Suppressor macrophage treated with lipopolysaccharide for 1 hour (primary cell): ENCODE measurements at regions not wholly inside any gene's neighbourhood (a gene's known extent, or its start where the extent isn't known, plus 50 kb on each side); places are given as distances from the start of the nearest gene placed in this dataset.

Experiments
- DNase-seq, 3 donors: peaks; one replicate each; pipeline ENCODE4 v3.0.0-alpha.2; 2020 to 2022

DNA sequence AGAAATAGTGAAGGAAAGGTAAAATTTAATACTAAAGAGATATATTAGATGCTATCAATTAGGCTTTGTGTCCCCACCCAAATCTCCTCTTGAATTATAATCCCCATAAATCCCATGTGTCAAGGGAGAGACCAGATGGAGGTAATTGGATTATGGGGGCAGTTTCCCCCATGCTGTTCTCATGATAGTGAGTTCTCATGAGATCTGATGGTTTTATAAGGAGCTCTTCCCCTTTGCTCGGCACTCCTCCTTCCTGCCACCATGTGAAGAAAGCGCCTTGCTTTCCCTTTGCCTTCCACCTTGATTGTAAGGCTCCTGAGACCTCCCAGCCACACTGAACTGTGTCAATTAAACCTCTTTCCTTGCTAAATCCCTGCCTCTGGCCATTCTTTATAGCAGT lies 697.0 kb upstream of the RGMB start:
- no peak for DNase-seq

- no peak for DNase-seq
These were observed 687.9 kb upstream of the RGMB start for GRCh38 chr5:98085593-98085992.

DNA sequence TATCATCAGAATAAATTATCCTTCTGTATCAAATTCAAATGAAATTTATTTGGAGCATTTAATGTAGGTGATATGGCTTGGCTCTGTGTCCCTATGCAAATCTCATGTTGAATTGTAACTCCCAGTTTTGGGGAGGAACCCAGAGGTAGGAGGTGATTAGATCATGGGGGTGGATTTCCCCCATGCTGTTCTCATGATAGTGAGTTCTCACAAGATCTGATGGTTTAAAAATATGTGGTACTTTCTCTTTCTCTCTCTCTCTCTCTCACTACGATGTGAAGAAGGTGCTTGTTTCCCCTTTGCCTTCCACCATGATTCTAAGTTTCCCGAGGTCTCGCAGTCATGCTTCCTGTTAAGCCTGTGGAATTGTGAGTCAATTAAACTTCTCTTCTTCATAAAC lies 678.4 kb upstream of the RGMB start:
- no peak for DNase-seq

DNA sequence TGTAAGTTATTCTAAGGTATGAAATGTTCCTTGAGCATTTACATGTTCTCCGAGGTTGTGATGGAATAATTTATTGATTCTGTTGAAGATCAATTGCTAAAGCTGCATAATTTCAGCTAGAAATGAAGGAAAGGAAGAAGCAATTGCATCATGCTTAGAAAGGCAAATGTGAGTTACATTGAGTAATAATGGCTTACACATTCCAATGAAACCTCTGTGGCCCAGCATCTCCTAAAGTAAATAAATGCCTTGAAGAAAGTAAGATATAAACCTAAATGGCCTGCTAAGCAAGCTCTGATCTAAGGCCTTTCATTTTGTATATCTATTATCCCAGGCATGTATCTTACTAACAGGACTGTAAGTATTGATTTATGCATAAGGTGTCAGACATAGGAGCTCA lies 677.3 kb upstream of the RGMB start:
- no peak for DNase-seq

DNA sequence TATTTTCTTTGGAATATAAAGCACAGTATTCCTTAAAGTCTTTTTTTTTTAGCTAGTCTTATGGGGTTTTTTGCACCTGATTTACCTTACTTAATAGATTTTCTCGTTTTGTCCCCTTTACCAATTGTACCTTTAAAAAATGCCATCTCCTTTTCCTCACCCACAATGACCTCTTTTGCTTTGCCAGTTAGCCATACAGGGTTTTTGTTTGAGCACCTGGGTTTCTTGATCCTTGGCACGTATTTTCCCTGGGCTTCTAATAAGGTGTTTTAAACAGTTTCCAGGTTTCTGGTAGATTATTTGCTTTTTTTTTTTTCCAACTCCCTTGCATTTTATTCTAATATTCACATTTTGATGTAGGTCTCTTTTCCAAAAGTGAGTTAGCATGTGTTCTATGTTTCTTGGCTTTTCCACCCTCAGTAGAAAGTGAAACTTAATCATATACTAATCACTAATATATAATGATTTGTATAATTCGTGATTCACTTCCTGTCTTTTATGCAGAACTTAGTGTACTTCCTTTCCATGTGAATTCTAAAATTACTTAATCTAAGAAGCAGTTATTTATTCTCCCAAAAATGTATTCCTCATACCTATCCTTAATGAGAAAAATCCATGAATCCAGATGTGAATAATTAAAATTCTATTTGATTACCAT lies 673.9 kb upstream of the RGMB start:
- DNase-seq, result no peak

DNA sequence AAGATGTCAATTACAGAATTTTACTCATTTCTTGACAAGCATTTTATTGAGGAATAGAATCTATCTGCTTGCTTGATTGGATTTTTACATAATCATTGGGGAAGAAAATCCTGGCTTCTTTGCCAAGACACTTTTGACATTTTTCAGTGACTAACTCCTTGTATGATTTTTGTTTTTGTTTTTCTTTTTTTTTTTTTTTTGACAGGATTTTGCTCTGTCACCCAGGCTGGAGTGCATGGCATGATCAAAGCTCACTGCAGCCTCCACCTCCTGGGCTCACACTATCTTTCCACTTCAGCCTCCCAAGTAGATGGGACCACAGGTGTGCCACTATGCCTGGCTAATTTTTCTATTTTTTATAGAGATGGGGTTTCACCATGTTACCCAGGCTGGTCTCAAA lies 672.3 kb upstream of the RGMB start:
- DNase-seq, result no peak

GRCh38 chr5:98102936-98103335 lies 670.5 kb upstream of the RGMB start:
- no peak for DNase-seq

DNA sequence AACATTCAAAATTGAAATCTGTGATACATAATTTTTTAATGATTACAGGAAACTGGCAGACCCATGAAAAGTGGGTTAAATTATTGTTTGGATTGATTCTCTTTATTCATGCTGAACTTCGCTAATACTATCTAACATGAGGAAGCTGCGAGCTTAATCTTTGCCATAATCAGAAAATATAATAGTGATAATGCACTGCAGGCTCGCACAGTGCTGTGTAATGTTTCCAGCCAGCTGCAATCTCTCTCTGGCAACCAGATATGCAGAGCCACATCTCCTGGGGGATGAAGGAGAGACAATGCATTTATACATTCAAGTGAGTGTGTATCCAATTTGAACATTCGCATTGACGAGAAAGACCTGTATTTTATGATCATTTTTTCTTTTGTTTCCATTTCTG lies 669.7 kb upstream of the RGMB start:
- DNase-seq, result no peak

DNA sequence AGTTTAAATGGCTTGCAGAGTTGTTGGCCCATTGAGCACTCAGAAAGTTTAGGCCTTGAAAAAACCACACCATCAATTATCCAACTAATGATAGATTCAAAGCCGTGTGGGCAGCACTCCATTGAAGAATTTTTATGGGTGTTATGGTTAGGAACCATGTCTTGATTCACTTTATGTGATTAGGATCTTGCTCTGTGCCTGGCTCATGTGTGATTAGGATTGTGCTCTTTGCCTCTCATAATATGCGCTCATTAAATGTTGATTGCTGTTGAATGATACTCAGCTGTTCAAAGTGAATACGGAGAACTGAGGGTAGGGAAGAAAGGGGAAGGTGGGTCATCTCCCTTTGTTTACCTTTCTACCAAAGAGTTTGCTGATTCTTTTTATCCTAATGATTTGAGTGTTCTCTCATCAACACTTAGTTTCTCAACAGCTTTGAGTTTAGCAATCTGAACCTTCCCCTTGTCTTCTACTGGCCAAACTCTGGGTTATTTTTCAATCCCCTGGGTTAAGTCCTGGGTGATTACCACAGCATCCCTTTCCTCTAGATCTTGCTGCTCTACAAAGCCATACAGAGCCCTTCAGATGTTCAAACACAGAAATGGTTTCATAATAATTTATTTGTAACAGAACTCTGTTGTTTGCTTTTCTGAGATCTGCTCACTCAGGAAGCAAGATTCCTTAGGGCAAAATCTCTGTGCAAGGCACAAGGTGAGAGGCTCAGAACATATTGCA lies 668.8 kb upstream of the RGMB start:
- no peak for DNase-seq

DNA sequence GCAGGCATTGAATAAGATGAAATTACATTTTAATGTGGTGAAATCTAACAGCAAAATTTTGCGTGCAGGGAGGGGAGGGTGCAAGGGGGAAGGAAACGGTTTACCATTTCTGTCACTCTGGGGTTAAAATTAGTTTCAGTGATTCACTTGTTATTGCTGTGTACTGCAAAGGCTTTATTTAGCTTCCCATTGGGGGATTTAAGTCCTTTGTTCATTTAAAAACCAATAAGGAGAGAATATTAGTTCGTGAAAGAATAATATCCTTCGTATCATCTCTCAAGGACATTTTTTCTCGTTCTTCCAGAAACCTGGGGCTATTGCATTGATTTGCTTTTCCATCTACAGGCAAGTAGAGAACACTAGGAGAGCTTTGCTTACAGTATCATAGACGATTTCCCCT lies 667.8 kb upstream of the RGMB start:
- DNase-seq, result no peak

GRCh38 chr5:98106116-98107031 lies 667.1 kb upstream of the RGMB start:
- no peak for DNase-seq

GRCh38 chr5:98108497-98108896 lies 665.0 kb upstream of the RGMB start:
- no peak for DNase-seq

GRCh38 chr5:98109561-98110006 lies 663.9 kb upstream of the RGMB start:
- no peak for DNase-seq

DNA sequence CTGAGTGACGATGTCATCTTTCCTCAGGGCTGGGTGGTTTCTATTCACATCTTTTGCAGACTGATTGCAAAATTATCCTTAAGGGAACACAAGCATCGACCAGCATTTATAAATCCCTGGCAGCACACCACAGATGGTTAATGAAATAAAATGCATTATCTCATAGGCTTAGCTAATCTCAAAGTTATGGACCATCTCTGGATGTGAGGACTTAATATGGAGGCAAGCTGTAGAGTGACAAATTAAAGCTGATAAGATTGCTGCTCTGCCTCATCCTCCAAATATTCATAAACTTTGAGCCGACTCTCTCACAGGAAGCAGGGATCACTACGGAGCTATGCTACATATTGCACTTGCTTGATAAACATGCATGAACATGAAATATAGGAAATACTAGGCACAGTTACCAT lies 663.2 kb upstream of the RGMB start:
- DNase-seq, result no peak

GRCh38 chr5:98110791-98111190 lies 662.7 kb upstream of the RGMB start:
- no peak for DNase-seq

GRCh38 chr5:98111686-98112085 lies 661.8 kb upstream of the RGMB start:
- no peak for DNase-seq

GRCh38 chr5:98121036-98121936 lies 652.2 kb upstream of the RGMB start:
- no peak for DNase-seq

- no peak for DNase-seq
These were observed 645.2 kb upstream of the RGMB start for GRCh38 chr5:98128271-98128670.

- no peak for DNase-seq
These were observed 644.6 kb upstream of the RGMB start for GRCh38 chr5:98128846-98129245.

DNA sequence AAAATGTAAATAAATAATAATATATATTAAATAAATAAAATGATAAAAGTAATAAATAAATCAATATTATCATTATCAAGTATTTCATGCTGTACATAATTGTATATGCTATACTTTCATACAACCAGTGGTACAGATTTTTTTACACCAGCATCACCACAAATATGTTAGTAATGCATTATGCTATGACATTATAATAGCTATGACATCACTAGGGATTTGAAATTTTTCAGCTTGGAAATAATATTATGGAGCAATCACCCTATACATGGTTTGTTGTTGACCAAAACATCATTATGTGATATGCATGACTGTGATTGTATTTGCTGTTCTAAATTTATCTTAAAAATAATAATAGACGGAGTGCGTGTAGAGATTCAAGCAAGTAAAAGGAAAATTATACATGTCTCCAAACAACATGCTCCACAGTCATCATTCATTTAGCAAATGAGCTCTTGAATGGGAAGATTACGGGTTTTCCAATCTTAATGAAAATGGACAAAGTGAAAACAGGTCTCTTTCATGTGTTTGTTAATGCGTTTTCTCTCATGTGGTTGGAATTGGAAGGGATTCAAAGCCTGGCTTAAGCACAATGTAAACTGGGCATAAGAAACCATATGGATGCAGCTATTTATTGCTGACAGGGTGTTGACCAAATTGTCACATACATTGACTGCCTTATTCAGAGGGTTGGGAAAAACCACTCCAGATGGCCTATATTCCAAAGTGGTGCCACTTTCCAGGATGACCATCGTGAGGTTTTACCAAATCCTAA lies 643.0 kb upstream of the RGMB start:
- no peak for DNase-seq

DNA sequence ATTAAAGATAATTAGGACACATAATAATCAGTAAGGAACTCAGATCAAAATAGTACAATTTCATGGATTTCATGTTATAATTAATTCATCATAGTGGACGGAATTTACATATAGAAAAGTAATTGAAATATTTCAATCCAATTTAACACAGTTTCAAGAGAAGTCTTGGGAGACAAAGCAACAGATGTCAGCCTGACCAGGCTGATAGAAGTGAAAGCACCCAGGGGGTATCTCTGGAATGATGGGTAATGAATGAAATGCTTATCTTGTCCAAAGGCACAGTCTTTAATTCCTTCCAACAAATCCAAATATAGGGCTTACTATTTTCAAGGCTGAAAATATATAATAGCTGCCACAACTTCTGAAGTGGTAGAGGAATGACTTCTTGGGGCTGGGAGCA lies 629.3 kb upstream of the RGMB start:
- DNase-seq, result no peak

DNA sequence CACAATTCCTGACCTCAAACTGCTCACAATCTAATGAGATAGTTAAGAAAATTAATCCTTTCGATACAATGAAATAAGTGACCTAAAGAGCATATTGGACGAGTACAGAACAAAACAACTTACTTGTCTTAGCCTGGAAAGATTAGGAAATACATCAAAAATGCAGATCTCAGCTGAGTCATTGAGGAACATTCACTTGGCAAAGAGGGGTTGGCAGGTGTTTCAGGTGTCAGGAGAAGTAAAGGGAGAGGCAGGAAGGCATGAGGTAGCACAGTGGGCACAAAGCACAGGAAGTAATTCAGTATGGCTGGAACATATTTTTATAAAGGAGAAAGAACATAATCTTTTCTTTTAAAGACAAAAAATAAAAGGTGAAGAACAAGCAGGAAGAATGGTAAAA lies 628.8 kb upstream of the RGMB start:
- DNase-seq, result no peak
